ENCODE measurements at regions not wholly inside any gene's neighbourhood (a gene's known extent, or its start where the extent isn't known, plus 50 kb on each side); places are given as distances from the start of the nearest gene placed in this dataset.

DNA sequence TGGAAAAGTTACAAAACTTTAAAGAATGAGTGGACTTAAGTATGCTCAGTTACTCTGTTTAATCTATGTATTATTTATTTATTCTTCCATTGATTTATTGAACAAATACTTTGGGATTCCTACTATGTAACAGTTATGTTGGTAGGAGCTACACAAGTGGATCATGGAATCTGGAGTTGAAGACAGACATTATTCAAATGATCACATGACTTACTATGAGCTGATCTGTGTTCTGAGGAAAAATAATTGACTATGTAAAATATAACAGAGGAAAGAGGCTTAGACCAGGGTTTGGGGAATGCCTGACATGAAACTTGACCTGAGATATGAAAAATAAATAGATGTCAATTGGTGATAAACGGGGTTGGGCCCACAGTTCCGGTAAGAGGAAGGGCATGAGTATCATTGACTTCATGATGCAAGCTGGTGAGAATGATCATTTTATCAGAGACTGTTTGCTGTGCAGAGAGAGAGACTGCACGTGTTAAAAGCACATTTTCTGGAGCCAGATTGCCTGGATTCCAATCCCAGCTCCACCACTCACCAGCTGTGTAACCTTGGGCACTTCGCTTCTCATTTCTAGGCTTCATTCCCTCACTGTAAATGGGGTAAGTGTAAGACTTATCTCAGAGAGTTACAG lies 179.0 kb downstream of the SPCS3 start:
- TF ChIP-seq, protein P1, sequence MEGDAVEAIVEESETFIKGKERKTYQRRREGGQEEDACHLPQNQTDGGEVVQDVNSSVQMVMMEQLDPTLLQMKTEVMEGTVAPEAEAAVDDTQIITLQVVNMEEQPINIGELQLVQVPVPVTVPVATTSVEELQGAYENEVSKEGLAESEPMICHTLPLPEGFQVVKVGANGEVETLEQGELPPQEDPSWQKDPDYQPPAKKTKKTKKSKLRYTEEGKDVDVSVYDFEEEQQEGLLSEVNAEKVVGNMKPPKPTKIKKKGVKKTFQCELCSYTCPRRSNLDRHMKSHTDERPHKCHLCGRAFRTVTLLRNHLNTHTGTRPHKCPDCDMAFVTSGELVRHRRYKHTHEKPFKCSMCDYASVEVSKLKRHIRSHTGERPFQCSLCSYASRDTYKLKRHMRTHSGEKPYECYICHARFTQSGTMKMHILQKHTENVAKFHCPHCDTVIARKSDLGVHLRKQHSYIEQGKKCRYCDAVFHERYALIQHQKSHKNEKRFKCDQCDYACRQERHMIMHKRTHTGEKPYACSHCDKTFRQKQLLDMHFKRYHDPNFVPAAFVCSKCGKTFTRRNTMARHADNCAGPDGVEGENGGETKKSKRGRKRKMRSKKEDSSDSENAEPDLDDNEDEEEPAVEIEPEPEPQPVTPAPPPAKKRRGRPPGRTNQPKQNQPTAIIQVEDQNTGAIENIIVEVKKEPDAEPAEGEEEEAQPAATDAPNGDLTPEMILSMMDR (IDR thresholded peaks at IDR 0.05 in 2 of 3, conservative IDR thresholded peaks at IDR 0.05 in 1 of 3; ENCODE audit: borderline replicate concordance in 1 of 3, insufficient read depth in 1 of 3, low read depth in 2 of 3, low read length in 2 of 3), result no peak
- no peak for TF ChIP-seq POLR2A (IDR thresholded peaks at IDR 0.05; ENCODE audit: borderline replicate concordance, extremely low read depth, insufficient read depth, insufficient read length)
- no peak for TF ChIP-seq RAD21 (IDR thresholded peaks at IDR 0.05; ENCODE audit: low read depth)
- TF ChIP-seq, protein P2, sequence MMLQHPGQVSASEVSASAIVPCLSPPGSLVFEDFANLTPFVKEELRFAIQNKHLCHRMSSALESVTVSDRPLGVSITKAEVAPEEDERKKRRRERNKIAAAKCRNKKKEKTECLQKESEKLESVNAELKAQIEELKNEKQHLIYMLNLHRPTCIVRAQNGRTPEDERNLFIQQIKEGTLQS (IDR thresholded peaks at IDR 0.05), result no peak
- TF ChIP-seq, protein P3, sequence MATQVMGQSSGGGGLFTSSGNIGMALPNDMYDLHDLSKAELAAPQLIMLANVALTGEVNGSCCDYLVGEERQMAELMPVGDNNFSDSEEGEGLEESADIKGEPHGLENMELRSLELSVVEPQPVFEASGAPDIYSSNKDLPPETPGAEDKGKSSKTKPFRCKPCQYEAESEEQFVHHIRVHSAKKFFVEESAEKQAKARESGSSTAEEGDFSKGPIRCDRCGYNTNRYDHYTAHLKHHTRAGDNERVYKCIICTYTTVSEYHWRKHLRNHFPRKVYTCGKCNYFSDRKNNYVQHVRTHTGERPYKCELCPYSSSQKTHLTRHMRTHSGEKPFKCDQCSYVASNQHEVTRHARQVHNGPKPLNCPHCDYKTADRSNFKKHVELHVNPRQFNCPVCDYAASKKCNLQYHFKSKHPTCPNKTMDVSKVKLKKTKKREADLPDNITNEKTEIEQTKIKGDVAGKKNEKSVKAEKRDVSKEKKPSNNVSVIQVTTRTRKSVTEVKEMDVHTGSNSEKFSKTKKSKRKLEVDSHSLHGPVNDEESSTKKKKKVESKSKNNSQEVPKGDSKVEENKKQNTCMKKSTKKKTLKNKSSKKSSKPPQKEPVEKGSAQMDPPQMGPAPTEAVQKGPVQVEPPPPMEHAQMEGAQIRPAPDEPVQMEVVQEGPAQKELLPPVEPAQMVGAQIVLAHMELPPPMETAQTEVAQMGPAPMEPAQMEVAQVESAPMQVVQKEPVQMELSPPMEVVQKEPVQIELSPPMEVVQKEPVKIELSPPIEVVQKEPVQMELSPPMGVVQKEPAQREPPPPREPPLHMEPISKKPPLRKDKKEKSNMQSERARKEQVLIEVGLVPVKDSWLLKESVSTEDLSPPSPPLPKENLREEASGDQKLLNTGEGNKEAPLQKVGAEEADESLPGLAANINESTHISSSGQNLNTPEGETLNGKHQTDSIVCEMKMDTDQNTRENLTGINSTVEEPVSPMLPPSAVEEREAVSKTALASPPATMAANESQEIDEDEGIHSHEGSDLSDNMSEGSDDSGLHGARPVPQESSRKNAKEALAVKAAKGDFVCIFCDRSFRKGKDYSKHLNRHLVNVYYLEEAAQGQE (IDR thresholded peaks at IDR 0.05; ENCODE audit: low read depth), result no peak
- TF ChIP-seq, protein P4, sequence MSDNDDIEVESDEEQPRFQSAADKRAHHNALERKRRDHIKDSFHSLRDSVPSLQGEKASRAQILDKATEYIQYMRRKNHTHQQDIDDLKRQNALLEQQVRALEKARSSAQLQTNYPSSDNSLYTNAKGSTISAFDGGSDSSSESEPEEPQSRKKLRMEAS (IDR thresholded peaks at IDR 0.05), result no peak
- no peak for TF ChIP-seq ZNF274 (IDR thresholded peaks at IDR 0.05; ENCODE audit: low read depth, low read length)
- no peak for TF ChIP-seq EZH2 (IDR thresholded peaks at IDR 0.05)
- no peak for TF ChIP-seq EZH2phosphoT487 (IDR thresholded peaks at IDR 0.05; ENCODE audit: borderline replicate concordance)
- no peak for TF ChIP-seq CEBPB (IDR thresholded peaks at IDR 0.05; ENCODE audit: low read depth)
- TF ChIP-seq POLR2AphosphoS5 (IDR thresholded peaks at IDR 0.05; ENCODE audit: low read depth, low read length), result no peak
- no peak for TF ChIP-seq YY1 (IDR thresholded peaks at IDR 0.05; ENCODE audit: extremely low read depth, insufficient replicate concordance, low read depth, low read length)
- TF ChIP-seq, protein P5, sequence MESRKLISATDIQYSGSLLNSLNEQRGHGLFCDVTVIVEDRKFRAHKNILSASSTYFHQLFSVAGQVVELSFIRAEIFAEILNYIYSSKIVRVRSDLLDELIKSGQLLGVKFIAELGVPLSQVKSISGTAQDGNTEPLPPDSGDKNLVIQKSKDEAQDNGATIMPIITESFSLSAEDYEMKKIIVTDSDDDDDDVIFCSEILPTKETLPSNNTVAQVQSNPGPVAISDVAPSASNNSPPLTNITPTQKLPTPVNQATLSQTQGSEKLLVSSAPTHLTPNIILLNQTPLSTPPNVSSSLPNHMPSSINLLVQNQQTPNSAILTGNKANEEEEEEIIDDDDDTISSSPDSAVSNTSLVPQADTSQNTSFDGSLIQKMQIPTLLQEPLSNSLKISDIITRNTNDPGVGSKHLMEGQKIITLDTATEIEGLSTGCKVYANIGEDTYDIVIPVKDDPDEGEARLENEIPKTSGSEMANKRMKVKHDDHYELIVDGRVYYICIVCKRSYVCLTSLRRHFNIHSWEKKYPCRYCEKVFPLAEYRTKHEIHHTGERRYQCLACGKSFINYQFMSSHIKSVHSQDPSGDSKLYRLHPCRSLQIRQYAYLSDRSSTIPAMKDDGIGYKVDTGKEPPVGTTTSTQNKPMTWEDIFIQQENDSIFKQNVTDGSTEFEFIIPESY (IDR thresholded peaks at IDR 0.05; ENCODE audit: extremely low read depth, insufficient replicate concordance, low read length), result no peak
- no peak for TF ChIP-seq SP1 (IDR thresholded peaks at IDR 0.05; ENCODE audit: low read depth)
